IMR-90 (cell line): ENCODE measurements at regions not wholly inside any gene's neighbourhood (a gene's known extent, or its start where the extent isn't known, plus 50 kb on each side); places are given as distances from the start of the nearest gene placed in this dataset.

ENCODE experiments used
- ATAC-seq: fragments of 200-7000 bp; cut with Tn5 transposase; 2 replicates; pipeline ENCODE4 v1.9.1; 2020; ENCODE audit warnings: low read depth, mild to moderate bottlenecking, moderate library complexity
- BruUV-seq: library from RNA; stranded (reverse); fragments of 400-500 nt; replicated peaks from 2 replicates; lab custom pipeline; 2021; lab: Mats Ljungman, UMichigan
- CTCF ChIA-PET: fragments of 300-600 bp; formaldehyde crosslinking; extraction: SDS; loops from one replicate; lab custom pipeline; 2021; ENCODE audit warnings: antibody characterized with exemption; lab: Yijun Ruan, JAX
- POLR2A ChIA-PET: fragments of 300-600 bp; sonication (Branson Sonifier 250); formaldehyde crosslinking; loops from one replicate; lab custom pipeline; 2022; ENCODE audit warnings: antibody characterized with exemption; ENCODE audit not compliant: unreplicated experiment; lab: Charles Lee
- DNase-seq: peaks from one replicate; pipeline ENCODE4 v3.0.0; 2013
- H2AFZ ChIP-seq: replicated peaks from 2 replicates; pipeline ENCODE3; 2013; ENCODE audit warnings: low read length, mild to moderate bottlenecking; ENCODE audit not compliant: poor library complexity
- H2AK5ac ChIP-seq: 2 replicates; pipeline ENCODE4 v1.6.1; 2013; ENCODE audit warnings: low read depth, low read length, inconsistent platforms
- H2AK9ac ChIP-seq: replicated peaks from 2 replicates; pipeline ENCODE3; 2013; ENCODE audit warnings: mild to moderate bottlenecking, low read depth, low read length, moderate library complexity; ENCODE audit not compliant: poor library complexity
- H2BK120ac ChIP-seq: 2 replicates; pipeline ENCODE4 v1.6.1; 2013; ENCODE audit warnings: low read depth, low read length, inconsistent platforms
- H2BK15ac ChIP-seq: 3 replicates; pipeline ENCODE4 v1.6.1; 2013; ENCODE audit warnings: low read depth, low read length, inconsistent platforms
- H2BK20ac ChIP-seq: 2 replicates; pipeline ENCODE4 v1.6.1; 2013; ENCODE audit warnings: low read depth, mild to moderate bottlenecking, inconsistent platforms, low read length, moderate library complexity
- H2BK5ac ChIP-seq: 2 replicates; pipeline ENCODE4 v1.6.1; 2013; ENCODE audit warnings: mild to moderate bottlenecking, low read depth, low read length, inconsistent platforms; ENCODE audit not compliant: poor library complexity, severe bottlenecking
- H3K14ac ChIP-seq: replicated peaks from 2 replicates; pipeline ENCODE4 v1.6.1; 2013; ENCODE audit warnings: low read depth, low read length, inconsistent platforms
- H3K18ac ChIP-seq: 2 replicates; pipeline ENCODE4 v1.6.1; 2013; ENCODE audit warnings: low read depth, low read length, control low read depth
- H3K23ac ChIP-seq: 2 replicates; pipeline ENCODE4 v1.6.1; 2013; ENCODE audit warnings: low read depth, low read length, inconsistent platforms
- H3K27ac ChIP-seq: 2 replicates; pipeline ENCODE4 v1.5.1; 2013; ENCODE audit warnings: mild to moderate bottlenecking, control low read depth, low read length; ENCODE audit not compliant: insufficient read depth
- H3K27me3 ChIP-seq: 2 replicates; pipeline ENCODE4 v1.6.1; 2013; ENCODE audit warnings: low read length; ENCODE audit not compliant: control insufficient read depth, insufficient read depth
- H3K36me3 ChIP-seq: 2 replicates; pipeline ENCODE4 v1.6.1; 2013; ENCODE audit warnings: low read length, mixed read lengths; ENCODE audit not compliant: control insufficient read depth, insufficient read depth
- H3K4ac ChIP-seq: 2 replicates; pipeline ENCODE4 v1.6.1; 2013; ENCODE audit warnings: low read depth, low read length, inconsistent platforms
- H3K4me1 ChIP-seq: 2 replicates; pipeline ENCODE4 v1.6.1; 2013; ENCODE audit warnings: low read length, mixed read lengths; ENCODE audit not compliant: control insufficient read depth, insufficient read depth
- H3K4me2 ChIP-seq: 2 replicates; pipeline ENCODE4 v1.6.1; 2013; ENCODE audit warnings: low read depth, mild to moderate bottlenecking, control low read depth, low read length, moderate library complexity
- H3K4me3 ChIP-seq: 2 replicates; pipeline ENCODE4 v1.5.1; 2013; ENCODE audit warnings: low read depth, mild to moderate bottlenecking, control low read depth, low read length, moderate library complexity; ENCODE audit not compliant: insufficient read depth
- H3K56ac ChIP-seq: 2 replicates; pipeline ENCODE4 v1.6.1; 2013; ENCODE audit warnings: low read length, inconsistent platforms; ENCODE audit not compliant: insufficient read depth; ENCODE audit errors: extremely low read depth
- H3K79me1 ChIP-seq, 2 experiments: 2 replicates each; pipeline ENCODE4 v1.6.1; 2013; ENCODE audit warnings: low read length in 2 of 2, inconsistent platforms in 1 of 2, low read depth in 1 of 2
- H3K9ac ChIP-seq: 2 replicates; pipeline ENCODE4 v1.6.1; 2013; ENCODE audit warnings: low read depth, low read length, control low read depth
- H3K9me1 ChIP-seq: 2 replicates; pipeline ENCODE4 v1.6.1; 2013; ENCODE audit warnings: low read length, inconsistent platforms; ENCODE audit not compliant: insufficient read depth
- H3K9me3 ChIP-seq: 2 replicates; pipeline ENCODE4 v1.6.1; 2013; ENCODE audit warnings: low read length; ENCODE audit not compliant: control insufficient read depth, insufficient read depth
- H4K20me1 ChIP-seq: 2 replicates; pipeline ENCODE4 v1.6.1; 2013; ENCODE audit warnings: low read length, inconsistent platforms; ENCODE audit not compliant: insufficient read depth
- H4K5ac ChIP-seq: 2 replicates; pipeline ENCODE4 v1.6.1; 2013; ENCODE audit warnings: mild to moderate bottlenecking, low read depth, low read length, control low read depth
- H4K8ac ChIP-seq, 2 experiments: 2 replicates each; pipeline ENCODE4 v1.6.1; 2013; ENCODE audit warnings: low read depth in 2 of 2, low read length in 2 of 2, control low read depth in 1 of 2, inconsistent platforms in 1 of 2
- H4K91ac ChIP-seq: 2 replicates; pipeline ENCODE4 v1.6.1; 2013; ENCODE audit warnings: low read depth, low read length, inconsistent platforms; ENCODE audit not compliant: insufficient read depth
- CEBPB ChIP-seq: IDR thresholded peaks from 2 replicates; pipeline ENCODE4 v1.6.1; 2012; ENCODE audit warnings: low read depth, low read length, improper control_type of control experiment
- MAZ ChIP-seq: IDR thresholded peaks from 2 replicates; pipeline ENCODE4 v1.6.1; 2012; ENCODE audit warnings: low read depth, mild to moderate bottlenecking, low read length, improper control_type of control experiment, moderate library complexity, borderline replicate concordance
- MXI1 ChIP-seq: IDR thresholded peaks from 2 replicates; pipeline ENCODE4 v1.6.1; 2012; ENCODE audit warnings: low read depth, mild to moderate bottlenecking, low read length, moderate library complexity, borderline replicate concordance
- NFE2L2 ChIP-seq: fragments of 150-350 bp; IDR thresholded peaks from 2 replicates; pipeline ENCODE4 v1.6.1; 2016; ENCODE audit warnings: low read depth, mild to moderate bottlenecking, low read length
- POLR2A ChIP-seq: IDR thresholded peaks from 2 replicates; pipeline ENCODE4 v1.6.1; 2012; ENCODE audit warnings: mild to moderate bottlenecking, low read depth, low read length
- RAD21 ChIP-seq: IDR thresholded peaks from 2 replicates; pipeline ENCODE4 v1.6.1; 2012; ENCODE audit warnings: low read length, improper control_type of control experiment
- RCOR1 ChIP-seq: IDR thresholded peaks from 2 replicates; pipeline ENCODE4 v1.6.1; 2012; ENCODE audit warnings: mild to moderate bottlenecking, low read length, improper control_type of control experiment; ENCODE audit not compliant: insufficient replicate concordance
- RFX5 ChIP-seq: IDR thresholded peaks from 2 replicates; pipeline ENCODE4 v1.8.0; 2012; ENCODE audit warnings: low read depth, mild to moderate bottlenecking, low read length, moderate library complexity
- WGBS, 2 experiments: methylation state at CpG; one replicate each; pipeline versions ENCODE4 v1.1.5 to v1.1.7; 2013; ENCODE audit warnings: missing lambda C conversion rate in 2 of 2; ENCODE audit not compliant: insufficient read length in 1 of 2; ENCODE audit errors: extremely low coverage in 2 of 2; 5-methylcytosine and 5-hydroxymethylcytosine counted together
- dilution Hi-C: fragments of 300-500 bp; cut with HindIII; formaldehyde crosslinking; loops from one replicate; pipeline ENCODE4 v1.14.3; 2018; ENCODE audit warnings: low sequenced_read_pairs; ENCODE audit not compliant: unreplicated experiment
- in situ Hi-C: fragments of 300-500 bp; cut with MboI; formaldehyde crosslinking; loops from 3 replicates; pipeline ENCODE4 v1.14.3; 2019; ENCODE audit warnings: low sequenced_read_pairs, inconsistent platforms, mixed read lengths
- intact Hi-C: fragments of 100-400 bp; cut with micrococcal nuclease; formaldehyde crosslinking; loops from 2 replicates; pipeline ENCODE4 v1.10.0; 2022
- TF ChIP-seq, protein P1 (sequence below): fragments of 150-350 bp; IDR thresholded peaks from 2 replicates; pipeline ENCODE4 v1.6.1; 2016; ENCODE audit warnings: low read depth, mild to moderate bottlenecking, low read length, moderate library complexity, borderline replicate concordance
- TF ChIP-seq, protein P2 (sequence below): conservative IDR thresholded peaks from 2 replicates; pipeline ENCODE4 v1.5.1; 2012; ENCODE audit warnings: mild to moderate bottlenecking, low read depth, low read length, improper control_type of control experiment

DNA sequence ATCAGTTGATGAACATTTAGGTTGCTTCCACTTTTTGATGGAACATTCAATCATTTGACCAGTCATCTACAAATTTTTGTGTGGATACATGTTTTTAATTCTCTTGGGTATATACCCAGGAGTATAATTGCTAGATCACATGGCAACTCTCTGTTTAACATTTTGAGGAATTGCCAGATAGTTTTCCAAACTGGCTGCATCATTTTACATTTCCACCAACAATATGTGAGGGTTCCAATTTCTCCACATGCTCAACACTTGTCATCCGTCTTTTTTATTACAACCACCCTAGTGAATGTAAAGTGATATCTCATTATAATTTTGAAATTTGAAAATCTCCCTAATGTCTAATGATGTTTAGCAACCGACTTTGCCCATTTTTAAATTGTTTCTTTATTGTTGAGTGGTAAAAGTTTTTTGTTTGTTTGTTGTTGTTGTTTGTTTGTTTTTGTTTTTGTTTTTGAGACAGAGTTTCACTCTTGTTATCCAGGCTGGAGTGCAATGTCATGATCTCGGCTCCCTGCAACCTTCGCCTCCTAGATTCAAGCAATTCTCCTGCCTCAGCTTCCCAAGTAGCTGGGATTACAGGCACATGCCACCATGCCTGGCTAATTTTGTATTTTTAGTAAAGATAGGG, 53.7 kb upstream of the PDYN start:
- CTCF ChIA-PET, result no interaction called here
- H2AK5ac ChIP-seq, result no peak overlapping the region
- no CpG with 5 or more reads among the region's 4 CpGs for WGBS, 2 experiments

More for the DNA sequence above, 53.7 kb upstream of the PDYN start:
- H2AFZ ChIP-seq, result no peak overlapping the region
- no peaks in the 10 kb centered on the region for H3K79me1 ChIP-seq
- H4K5ac ChIP-seq, result no peak overlapping the region
- H3K27ac ChIP-seq, result no peak overlapping the region
- H4K8ac ChIP-seq, result no peak overlapping the region
- H3K4me3 ChIP-seq, result no peak overlapping the region
- H3K9me1 ChIP-seq, result no peaks in the 10 kb centered on the region
- H3K14ac ChIP-seq, result no peak overlapping the region
- H3K27me3 ChIP-seq, result no peaks in the 10 kb centered on the region; the same call in 1 of the 2 replicates
- no peak overlapping the region for H3K4ac ChIP-seq
- H3K4me1 ChIP-seq, result no peaks in the 10 kb centered on the region
- no peak overlapping the region for H3K4me2 ChIP-seq
- DNase-seq (no peak), ATAC-seq (no peak)
- H3K9ac ChIP-seq, result no peak overlapping the region
- H3K18ac ChIP-seq, result no peak overlapping the region
- H2BK120ac ChIP-seq, result no peak overlapping the region
- no peak overlapping the region for H3K23ac ChIP-seq
- no peak overlapping the region for H2BK20ac ChIP-seq
- no peak overlapping the region for H2AK9ac ChIP-seq
- in situ Hi-C loops (no loop called here), intact Hi-C loops (no loop called here), dilution Hi-C loops (no loop called here)
- no peaks in the 10 kb centered on the region for H3K36me3 ChIP-seq
- H2BK5ac ChIP-seq, result no peak overlapping the region
- TF ChIP-seq NFE2L2 (no peak), RCOR1 (no peak), MAZ (no peak), RAD21 (no peak), RFX5 (no peak), MXI1 (no peak), CEBPB (no peak), POLR2A (no peak)
- TF ChIP-seq, protein P1, sequence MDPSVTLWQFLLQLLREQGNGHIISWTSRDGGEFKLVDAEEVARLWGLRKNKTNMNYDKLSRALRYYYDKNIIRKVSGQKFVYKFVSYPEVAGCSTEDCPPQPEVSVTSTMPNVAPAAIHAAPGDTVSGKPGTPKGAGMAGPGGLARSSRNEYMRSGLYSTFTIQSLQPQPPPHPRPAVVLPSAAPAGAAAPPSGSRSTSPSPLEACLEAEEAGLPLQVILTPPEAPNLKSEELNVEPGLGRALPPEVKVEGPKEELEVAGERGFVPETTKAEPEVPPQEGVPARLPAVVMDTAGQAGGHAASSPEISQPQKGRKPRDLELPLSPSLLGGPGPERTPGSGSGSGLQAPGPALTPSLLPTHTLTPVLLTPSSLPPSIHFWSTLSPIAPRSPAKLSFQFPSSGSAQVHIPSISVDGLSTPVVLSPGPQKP, result no peak
- TF ChIP-seq, protein P2, sequence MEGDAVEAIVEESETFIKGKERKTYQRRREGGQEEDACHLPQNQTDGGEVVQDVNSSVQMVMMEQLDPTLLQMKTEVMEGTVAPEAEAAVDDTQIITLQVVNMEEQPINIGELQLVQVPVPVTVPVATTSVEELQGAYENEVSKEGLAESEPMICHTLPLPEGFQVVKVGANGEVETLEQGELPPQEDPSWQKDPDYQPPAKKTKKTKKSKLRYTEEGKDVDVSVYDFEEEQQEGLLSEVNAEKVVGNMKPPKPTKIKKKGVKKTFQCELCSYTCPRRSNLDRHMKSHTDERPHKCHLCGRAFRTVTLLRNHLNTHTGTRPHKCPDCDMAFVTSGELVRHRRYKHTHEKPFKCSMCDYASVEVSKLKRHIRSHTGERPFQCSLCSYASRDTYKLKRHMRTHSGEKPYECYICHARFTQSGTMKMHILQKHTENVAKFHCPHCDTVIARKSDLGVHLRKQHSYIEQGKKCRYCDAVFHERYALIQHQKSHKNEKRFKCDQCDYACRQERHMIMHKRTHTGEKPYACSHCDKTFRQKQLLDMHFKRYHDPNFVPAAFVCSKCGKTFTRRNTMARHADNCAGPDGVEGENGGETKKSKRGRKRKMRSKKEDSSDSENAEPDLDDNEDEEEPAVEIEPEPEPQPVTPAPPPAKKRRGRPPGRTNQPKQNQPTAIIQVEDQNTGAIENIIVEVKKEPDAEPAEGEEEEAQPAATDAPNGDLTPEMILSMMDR, result no peak
- BruUV-seq, result no TSS peak
- POLR2A ChIA-PET, result no interaction called here
- H3K56ac ChIP-seq, result no peak overlapping the region
- no peak overlapping the region for H4K91ac ChIP-seq
- no peaks in the 10 kb centered on the region for H3K9me3 ChIP-seq
- H2BK15ac ChIP-seq, result no peak overlapping the region
- no peaks in the 10 kb centered on the region for H4K20me1 ChIP-seq
